ENCODE measurements at regions not wholly inside any gene's neighbourhood (a gene's known extent, or its start where the extent isn't known, plus 50 kb on each side); places are given as distances from the start of the nearest gene placed in this dataset.

GRCh38 chr4:146018247-146018646, 79.6 kb upstream of the ZNF827 start:
- TF ChIP-seq POLR2A (IDR thresholded peaks at IDR 0.05), result no peak
- TF ChIP-seq, protein P1, sequence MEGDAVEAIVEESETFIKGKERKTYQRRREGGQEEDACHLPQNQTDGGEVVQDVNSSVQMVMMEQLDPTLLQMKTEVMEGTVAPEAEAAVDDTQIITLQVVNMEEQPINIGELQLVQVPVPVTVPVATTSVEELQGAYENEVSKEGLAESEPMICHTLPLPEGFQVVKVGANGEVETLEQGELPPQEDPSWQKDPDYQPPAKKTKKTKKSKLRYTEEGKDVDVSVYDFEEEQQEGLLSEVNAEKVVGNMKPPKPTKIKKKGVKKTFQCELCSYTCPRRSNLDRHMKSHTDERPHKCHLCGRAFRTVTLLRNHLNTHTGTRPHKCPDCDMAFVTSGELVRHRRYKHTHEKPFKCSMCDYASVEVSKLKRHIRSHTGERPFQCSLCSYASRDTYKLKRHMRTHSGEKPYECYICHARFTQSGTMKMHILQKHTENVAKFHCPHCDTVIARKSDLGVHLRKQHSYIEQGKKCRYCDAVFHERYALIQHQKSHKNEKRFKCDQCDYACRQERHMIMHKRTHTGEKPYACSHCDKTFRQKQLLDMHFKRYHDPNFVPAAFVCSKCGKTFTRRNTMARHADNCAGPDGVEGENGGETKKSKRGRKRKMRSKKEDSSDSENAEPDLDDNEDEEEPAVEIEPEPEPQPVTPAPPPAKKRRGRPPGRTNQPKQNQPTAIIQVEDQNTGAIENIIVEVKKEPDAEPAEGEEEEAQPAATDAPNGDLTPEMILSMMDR (IDR thresholded peaks at IDR 0.05 in 4 of 5, conservative IDR thresholded peaks at IDR 0.05 in 1 of 5), result no peak
